T-helper 2 cell treated with Interferon-gamma antibody and Interleukin-4, amounts not matched to agents 5 μg/mL and 100 μg/mL, for 36 hours (primary cell): ENCODE measurements at regions not wholly inside any gene's neighbourhood (a gene's known extent, or its start where the extent isn't known, plus 50 kb on each side); places are given as distances from the start of the nearest gene placed in this dataset.

Source experiments
- DNase-seq: peaks from one replicate; pipeline ENCODE4 v3.0.0; 2021; ENCODE audit warnings: low spot score
- H3K27ac Mint-ChIP-seq: one replicate; pipeline ENCODE4 v1.8.0; 2021; ENCODE audit warnings: mild to moderate bottlenecking, mixed read lengths
- H3K27me3 Mint-ChIP-seq: one replicate; pipeline ENCODE4 v1.8.0; 2021; ENCODE audit warnings: low read depth, mixed read lengths
- H3K36me3 Mint-ChIP-seq: one replicate; pipeline ENCODE4 v1.8.0; 2021; ENCODE audit warnings: low read depth, mixed read lengths
- H3K4me1 Mint-ChIP-seq: one replicate; pipeline ENCODE4 v1.8.0; 2021; ENCODE audit warnings: low read depth, mixed read lengths
- H3K4me3 Mint-ChIP-seq: one replicate; pipeline ENCODE4 v1.8.0; 2022; ENCODE audit warnings: mild to moderate bottlenecking, moderate library complexity, mixed read lengths
- H3K9me3 Mint-ChIP-seq: one replicate; pipeline ENCODE4 v1.8.0; 2021; ENCODE audit warnings: mixed read lengths

DNA sequence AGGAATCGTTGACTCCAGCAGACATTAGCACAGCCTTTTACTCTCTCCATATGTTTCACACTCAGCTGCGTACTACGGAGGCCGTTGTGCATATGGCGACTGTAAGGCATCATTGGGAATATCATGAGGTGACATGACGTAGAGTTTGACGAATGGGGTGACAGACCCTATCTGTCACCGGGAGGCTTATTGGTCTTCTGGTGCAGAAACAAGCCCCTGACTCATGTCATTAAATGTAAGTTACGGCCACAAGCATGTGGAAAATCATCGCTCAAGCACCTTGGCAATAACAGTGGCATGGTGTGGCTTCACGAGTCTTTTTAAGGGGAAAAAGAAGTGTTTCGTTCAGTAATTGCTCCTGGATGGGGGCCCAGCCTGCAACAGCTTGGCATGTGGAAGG lies 115.2 kb upstream of the LRPAP1 start:
- H3K27ac Mint-ChIP-seq: no peak overlapping the region
- H3K27me3 Mint-ChIP-seq: no peaks in the 10 kb centered on the region
- no peaks in the 10 kb centered on the region for H3K9me3 Mint-ChIP-seq
- no peaks in the 10 kb centered on the region for H3K36me3 Mint-ChIP-seq
- no peaks in the 10 kb centered on the region for H3K4me1 Mint-ChIP-seq
- DNase-seq: no peak
- no peak overlapping the region for H3K4me3 Mint-ChIP-seq

DNA sequence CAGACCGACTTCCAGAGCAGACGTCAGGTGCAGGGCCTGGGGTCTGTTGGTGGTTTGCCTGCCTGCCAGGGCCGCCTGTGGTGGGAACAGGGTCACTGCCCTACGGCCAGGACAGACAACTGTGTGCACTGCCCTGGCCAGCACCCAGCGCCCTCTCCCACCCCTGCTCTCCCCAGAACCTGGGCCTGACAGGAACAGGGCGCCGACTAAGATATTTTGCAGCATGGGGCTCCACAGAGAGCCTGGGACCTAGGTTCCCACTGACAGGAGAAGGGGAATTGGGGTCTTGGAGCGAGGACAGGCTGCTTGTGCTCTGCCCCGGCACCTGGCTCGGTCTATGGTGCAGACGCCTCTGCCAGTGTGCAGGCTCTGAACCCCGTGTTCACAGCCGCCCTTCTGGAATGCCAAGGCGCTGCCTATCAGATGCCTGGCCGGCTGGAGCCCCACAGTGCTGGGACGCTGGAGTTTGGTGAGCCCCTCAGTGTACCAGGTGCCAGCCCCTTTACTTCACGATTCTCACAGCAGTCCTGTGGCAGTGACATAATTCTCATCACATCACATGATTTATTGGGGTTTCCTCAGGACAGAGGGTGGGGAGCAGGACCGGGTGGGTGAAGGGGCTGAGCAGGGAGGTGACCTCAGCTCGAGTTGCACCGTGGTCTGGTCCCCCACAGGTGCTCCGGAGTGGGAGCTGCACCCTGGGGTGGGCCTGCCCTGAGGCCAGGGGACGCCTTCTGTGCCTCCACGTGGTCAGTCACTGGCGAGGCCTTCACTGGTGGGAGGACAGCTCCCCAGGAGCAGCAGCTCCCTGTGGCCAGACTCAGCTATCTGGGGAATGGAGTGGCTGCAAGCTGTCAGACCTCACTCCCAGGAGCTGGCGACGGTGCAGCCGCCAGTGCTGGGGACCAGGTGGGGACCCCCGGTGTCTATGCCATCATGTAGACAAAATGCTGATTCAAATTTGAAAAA lies 113.8 kb upstream of the LRPAP1 start:
- H3K4me1 Mint-ChIP-seq: no peaks in the 10 kb centered on the region
- H3K4me3 Mint-ChIP-seq: no peak overlapping the region
- H3K9me3 Mint-ChIP-seq: no peaks in the 10 kb centered on the region
- H3K27me3 Mint-ChIP-seq: no peaks in the 10 kb centered on the region
- no peak for DNase-seq
- no peaks in the 10 kb centered on the region for H3K36me3 Mint-ChIP-seq
- no peak overlapping the region for H3K27ac Mint-ChIP-seq

DNA sequence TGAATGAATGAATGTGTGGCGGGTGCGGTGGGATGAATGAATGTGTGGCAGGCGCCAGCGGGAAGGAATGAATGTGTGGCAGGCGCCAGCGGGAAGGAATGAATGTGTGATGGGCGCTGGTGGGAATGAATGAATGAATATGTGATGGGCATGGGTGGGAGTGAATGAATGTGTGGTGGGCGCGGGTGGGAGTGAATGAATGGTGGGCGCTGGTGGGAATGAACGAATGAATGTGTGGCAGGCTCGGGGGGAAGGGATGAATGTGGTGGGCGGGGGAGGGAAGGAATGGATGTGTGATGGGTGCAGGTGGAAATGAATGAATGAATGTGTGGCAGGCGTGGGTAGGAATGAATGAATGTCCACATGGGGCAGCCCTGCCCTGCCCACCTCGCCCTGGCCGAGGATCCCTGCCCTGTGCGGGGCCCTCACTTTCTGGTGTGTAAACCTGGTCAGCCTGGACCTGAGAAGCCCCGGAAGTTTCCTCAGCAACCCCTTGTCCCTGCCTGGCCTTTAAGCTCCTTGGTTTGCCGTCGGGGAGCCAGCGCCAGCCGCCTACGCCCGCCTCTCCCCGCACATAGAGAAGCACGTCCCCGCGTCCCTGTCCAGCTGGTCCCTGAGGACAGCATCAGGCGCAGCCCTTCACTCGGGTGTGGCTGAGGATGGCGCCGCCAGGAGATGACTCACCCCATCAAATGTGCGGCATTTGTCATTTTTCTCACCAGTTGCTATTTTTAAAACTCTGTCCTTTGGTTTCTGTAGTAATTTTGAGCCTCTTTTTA lies 112.8 kb upstream of the LRPAP1 start:
- Mint-ChIP-seq H3K27ac (no peak overlapping the region), H3K36me3 (no peaks in the 10 kb centered on the region), H3K9me3 (no peaks in the 10 kb centered on the region), H3K4me1 (no peaks in the 10 kb centered on the region), H3K27me3 (no peaks in the 10 kb centered on the region), H3K4me3 (no peak overlapping the region)
- no peak for DNase-seq

DNA sequence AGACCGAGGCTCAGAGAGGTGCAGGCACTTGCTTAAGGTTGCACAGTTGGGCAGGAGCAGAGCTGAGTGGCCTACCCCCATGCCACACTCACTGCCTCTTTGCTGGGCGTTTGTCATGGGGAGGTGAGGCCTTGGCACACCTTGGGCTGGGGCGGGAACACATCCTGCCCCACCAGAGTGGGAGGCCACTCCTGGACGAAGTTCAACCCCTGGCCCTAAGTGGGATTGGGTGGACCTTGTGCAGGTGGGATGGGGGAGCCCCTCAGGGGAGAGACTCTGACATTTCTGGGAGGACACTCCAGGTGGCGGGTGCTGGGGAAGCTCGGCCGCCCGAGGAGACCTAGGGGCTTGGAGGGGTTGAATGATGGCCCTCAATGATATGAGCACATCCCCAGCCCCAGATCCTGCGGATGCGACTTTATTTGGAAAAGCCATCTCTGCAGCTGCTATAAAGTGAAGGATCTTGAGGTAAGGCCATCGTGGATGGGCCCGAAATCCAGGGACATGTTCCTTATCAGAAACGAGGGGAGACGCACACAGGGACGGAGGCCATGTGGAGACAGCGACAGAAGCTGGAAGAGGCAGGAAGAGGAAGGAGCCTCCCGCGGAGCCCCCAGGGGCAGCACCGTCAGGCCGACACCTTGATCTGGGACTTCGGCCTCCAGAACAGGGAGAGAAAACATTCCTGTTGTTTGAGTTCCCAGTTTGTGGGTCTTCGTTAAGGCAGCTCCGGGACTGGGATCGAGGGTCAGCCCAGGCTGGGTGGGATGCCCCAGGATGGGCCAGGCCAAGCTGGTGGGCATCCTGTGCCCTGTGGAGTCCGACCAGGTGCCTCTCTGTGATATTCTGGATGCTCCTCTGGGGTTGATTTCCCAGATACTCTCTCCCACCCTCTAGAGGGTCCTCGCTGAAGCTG lies 111.6 kb upstream of the LRPAP1 start:
- DNase-seq: no peak
- Mint-ChIP-seq H3K4me1 (no peaks in the 10 kb centered on the region), H3K27me3 (no peaks in the 10 kb centered on the region), H3K9me3 (no peaks in the 10 kb centered on the region), H3K4me3 (no peak overlapping the region), H3K36me3 (no peaks in the 10 kb centered on the region), H3K27ac (no peak overlapping the region)

GRCh38 chr4:3642806-3643517 lies 110.7 kb upstream of the LRPAP1 start:
- Mint-ChIP-seq H3K36me3 (no peaks in the 10 kb centered on the region), H3K27ac (no peak overlapping the region), H3K27me3 (no peaks in the 10 kb centered on the region), H3K9me3 (no peaks in the 10 kb centered on the region), H3K4me1 (no peaks in the 10 kb centered on the region), H3K4me3 (no peak overlapping the region)
- no peak for DNase-seq

DNA sequence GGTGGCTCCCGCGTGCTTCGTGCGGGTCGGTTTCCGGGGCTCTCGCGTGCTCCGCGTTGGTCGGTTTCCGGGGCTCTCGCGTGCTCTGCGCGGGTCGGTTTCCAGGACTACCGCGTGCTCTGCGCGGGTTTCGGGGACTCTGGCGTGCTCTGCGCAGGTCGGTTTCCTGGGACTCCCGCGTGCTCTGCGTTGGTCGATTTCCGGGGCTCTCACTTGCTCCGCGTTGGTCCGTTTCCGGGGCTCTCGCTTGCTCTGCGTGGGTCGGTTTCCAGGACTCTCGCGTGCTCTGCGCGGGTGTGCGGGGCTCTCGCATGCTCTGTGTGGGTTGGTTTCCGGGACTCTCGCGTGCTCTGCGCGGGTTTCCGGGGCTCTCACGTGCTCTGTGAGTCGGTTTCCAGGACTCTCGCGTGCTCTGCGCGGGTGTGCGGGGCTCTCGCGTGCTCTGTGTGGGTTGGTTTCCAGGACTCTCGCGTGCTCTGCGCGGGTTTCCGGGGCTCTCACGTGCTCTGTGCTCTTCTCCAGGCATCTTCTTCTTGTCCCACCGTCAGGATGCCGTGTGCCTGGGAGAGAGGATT lies 109.9 kb upstream of the LRPAP1 start:
- no peak for DNase-seq
- no peak overlapping the region for H3K27ac Mint-ChIP-seq

GRCh38 chr4:3641501-3641900 lies 109.3 kb upstream of the LRPAP1 start:
- Mint-ChIP-seq H3K9me3 (no peaks in the 10 kb centered on the region), H3K27ac (no peak overlapping the region), H3K36me3 (no peaks in the 10 kb centered on the region), H3K27me3 (peaks cover 1% of the 10 kb centered on the region), H3K4me3 (no peak overlapping the region), H3K4me1 (no peaks in the 10 kb centered on the region)
- no peak for DNase-seq

More for the DNA sequence above, 109.9 kb upstream of the LRPAP1 start:
- Mint-ChIP-seq H3K4me3 (no peak overlapping the region), H3K27me3 (peaks cover 1% of the 10 kb centered on the region), H3K9me3 (no peaks in the 10 kb centered on the region), H3K4me1 (no peaks in the 10 kb centered on the region), H3K36me3 (no peaks in the 10 kb centered on the region)

DNA sequence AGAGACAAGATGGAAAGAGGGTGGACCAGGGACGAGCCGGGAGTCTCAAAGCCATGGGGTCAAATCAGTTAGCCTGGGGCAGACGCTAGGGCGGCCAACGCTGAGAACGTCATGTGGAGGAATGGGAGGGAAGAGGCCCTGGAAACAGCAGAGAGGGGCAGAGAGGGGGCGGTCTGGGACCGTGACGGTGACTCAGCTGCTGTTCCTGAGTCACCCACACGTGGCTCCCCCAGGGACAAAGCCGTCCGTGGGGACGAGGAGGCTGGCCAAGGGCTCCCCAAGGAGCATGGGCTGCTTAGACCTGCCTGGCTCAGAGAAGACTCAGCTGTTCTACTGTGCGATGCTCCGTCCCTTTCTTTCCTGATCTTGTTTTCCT lies 108.4 kb upstream of the LRPAP1 start:
- no peaks in the 10 kb centered on the region for H3K36me3 Mint-ChIP-seq
- H3K27me3 Mint-ChIP-seq: peaks cover 1% of the 10 kb centered on the region
- DNase-seq: no peak
- no peak overlapping the region for H3K27ac Mint-ChIP-seq
- no peak overlapping the region for H3K4me3 Mint-ChIP-seq
- no peaks in the 10 kb centered on the region for H3K4me1 Mint-ChIP-seq
- H3K9me3 Mint-ChIP-seq: no peaks in the 10 kb centered on the region

DNA sequence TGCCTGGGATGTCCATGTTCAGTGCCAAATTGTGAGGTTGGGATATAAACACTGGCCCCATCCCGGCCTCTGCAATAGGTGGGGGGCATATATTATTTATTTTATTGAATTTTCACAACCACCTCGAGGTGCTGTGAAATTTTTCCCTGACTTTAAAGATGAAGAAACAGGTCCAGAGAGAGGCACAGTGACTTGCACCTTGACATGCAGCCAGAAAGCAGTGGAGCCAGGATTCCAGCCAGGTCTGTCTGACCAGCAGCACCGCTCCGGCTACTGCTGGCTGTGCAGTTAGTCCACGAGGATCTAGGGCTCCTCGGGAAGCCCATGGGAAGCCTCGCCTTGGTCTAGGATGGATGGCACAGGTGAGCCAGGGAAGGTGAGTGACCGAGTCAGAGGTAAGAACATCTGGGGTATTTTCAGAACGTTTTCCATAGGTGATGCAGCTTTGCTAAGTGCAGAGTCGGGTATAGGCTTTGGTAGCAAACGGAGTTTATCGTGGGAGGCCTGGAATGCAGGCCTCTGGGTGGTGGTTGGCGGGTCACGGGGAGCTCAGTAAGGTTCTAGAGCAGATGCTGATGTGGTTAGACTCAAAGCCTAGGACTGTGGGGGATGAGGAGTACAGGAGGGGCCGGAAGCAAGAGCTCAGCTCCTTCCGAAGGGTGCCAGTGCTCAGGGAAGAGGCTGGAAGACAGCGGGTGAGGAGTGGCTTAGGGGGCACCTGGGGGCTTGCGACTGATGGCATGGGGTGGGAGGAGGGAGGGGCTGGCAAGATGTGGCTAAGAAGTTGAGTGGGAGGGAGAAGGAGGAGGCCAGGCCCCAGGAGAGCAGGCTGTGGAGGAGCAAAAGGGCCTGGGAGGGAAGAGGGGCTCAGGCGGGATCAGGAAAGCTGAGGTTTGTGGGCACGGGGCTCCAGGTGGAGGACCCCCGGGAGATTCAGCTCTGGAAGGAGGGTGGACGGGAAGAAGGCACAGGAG lies 107.7 kb upstream of the LRPAP1 start:
- Mint-ChIP-seq H3K4me3 (no peak overlapping the region), H3K4me1 (no peaks in the 10 kb centered on the region), H3K9me3 (no peaks in the 10 kb centered on the region), H3K36me3 (no peaks in the 10 kb centered on the region), H3K27ac (no peak overlapping the region), H3K27me3 (peaks cover 1% of the 10 kb centered on the region)
- no peak for DNase-seq

DNA sequence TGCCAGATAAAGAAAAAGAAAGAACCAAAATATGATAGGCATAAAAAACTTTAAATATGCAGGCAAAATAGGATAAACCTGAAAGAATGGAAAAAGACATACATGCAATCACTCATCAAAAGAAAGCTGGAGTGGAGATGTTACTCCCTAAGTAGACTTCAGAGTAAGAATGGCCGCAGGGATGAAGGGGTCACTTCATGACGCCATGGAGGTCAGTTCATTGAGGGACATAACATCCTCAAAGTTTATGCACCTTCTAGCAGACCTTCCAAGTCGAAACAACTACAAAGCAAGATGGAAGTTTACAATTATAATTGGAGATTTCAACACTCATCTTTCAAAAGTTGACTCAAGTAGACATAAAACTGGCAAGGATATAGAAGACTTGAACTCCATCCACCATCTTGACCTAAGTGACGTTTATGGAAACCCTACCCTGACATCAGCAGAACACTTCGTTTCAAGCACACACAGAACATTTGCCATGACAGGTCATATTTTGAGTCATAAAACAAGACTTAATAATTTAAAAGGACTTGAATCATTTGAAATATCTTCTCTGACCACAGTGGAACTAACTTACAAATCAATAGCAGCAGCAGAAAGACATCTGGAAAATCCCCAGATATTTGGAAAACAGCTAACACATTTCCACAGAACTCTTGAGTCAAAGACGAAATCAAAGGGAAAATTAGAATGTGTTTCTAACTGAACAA lies 106.0 kb upstream of the LRPAP1 start:
- Mint-ChIP-seq H3K4me3 (no peak overlapping the region), H3K27me3 (peaks cover 1% of the 10 kb centered on the region), H3K27ac (no peak overlapping the region), H3K36me3 (no peaks in the 10 kb centered on the region), H3K4me1 (no peaks in the 10 kb centered on the region), H3K9me3 (no peaks in the 10 kb centered on the region)
- no peak for DNase-seq

GRCh38 chr4:3637326-3638016 lies 105.2 kb upstream of the LRPAP1 start:
- no peaks in the 10 kb centered on the region for H3K9me3 Mint-ChIP-seq
- DNase-seq: no peak
- no peaks in the 10 kb centered on the region for H3K36me3 Mint-ChIP-seq
- H3K27me3 Mint-ChIP-seq: peaks cover 1% of the 10 kb centered on the region
- no peaks in the 10 kb centered on the region for H3K4me1 Mint-ChIP-seq
- H3K4me3 Mint-ChIP-seq: no peak overlapping the region
- H3K27ac Mint-ChIP-seq: no peak overlapping the region
